ENCODE measurements at regions not wholly inside any gene's neighbourhood (a gene's known extent, or its start where the extent isn't known, plus 50 kb on each side); places are given as distances from the start of the nearest gene placed in this dataset.
"Not testable (repeated sequence)": the region's sequence is repeated elsewhere in the genome, so short reads cannot be mapped to it uniquely, and the experiment has no call there.

DNA sequence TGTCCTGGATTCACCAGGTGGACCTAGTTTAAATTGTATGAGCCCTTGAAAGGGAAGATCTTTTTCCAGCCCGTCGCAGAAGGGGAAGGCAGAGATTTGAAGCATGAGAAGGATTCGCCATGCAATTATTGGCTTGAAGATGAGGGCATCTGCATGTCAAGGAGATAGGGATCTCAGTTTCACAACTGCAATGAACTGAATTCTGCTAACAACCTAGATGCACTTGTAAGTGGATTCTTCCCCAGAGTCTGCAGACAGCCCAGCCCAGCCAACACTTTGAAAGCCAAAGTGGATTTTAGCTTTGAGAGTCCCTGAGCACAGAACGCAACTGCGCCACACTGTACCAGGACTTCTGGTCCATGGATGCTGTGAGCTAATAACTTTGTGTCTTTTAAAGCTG lies 286.0 kb downstream of the TSN start:
- H3K4me3 Mint-ChIP-seq: no peak overlapping the region
- no peaks in the 10 kb centered on the region for H3K4me1 Mint-ChIP-seq
- no peak overlapping the region for H3K27ac ChIP-seq (ENCODE audit: low read length)
- no peak overlapping the region for H3K27ac Mint-ChIP-seq
- ATAC-seq (no peak), DNase-seq (no peak)
- H3K4me1 ChIP-seq (ENCODE audit: control insufficient read depth, insufficient read depth, low read length): no peaks in the 10 kb centered on the region
- no peaks in the 10 kb centered on the region for H3K9me3 Mint-ChIP-seq
- TF ChIP-seq, protein P1, sequence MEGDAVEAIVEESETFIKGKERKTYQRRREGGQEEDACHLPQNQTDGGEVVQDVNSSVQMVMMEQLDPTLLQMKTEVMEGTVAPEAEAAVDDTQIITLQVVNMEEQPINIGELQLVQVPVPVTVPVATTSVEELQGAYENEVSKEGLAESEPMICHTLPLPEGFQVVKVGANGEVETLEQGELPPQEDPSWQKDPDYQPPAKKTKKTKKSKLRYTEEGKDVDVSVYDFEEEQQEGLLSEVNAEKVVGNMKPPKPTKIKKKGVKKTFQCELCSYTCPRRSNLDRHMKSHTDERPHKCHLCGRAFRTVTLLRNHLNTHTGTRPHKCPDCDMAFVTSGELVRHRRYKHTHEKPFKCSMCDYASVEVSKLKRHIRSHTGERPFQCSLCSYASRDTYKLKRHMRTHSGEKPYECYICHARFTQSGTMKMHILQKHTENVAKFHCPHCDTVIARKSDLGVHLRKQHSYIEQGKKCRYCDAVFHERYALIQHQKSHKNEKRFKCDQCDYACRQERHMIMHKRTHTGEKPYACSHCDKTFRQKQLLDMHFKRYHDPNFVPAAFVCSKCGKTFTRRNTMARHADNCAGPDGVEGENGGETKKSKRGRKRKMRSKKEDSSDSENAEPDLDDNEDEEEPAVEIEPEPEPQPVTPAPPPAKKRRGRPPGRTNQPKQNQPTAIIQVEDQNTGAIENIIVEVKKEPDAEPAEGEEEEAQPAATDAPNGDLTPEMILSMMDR (IDR thresholded peaks at IDR 0.05): no peak
- no peaks in the 10 kb centered on the region for H3K36me3 Mint-ChIP-seq
- H3K36me3 ChIP-seq (ENCODE audit: control insufficient read depth, insufficient read depth, low read length): no peaks in the 10 kb centered on the region
- intact Hi-C loops (cut with micrococcal nuclease): no loop called here
- H3K27me3 ChIP-seq (ENCODE audit: control insufficient read depth, insufficient read depth, low read length): no peaks in the 10 kb centered on the region
- no peaks in the 10 kb centered on the region for H3K27me3 Mint-ChIP-seq (ENCODE audit: low read depth in 2 of 2)
- H3K4me3 ChIP-seq (ENCODE audit: low read length): no peak overlapping the region
- no peaks in the 10 kb centered on the region for H3K9me3 ChIP-seq (ENCODE audit: control insufficient read depth, insufficient read depth, low read length)
- WGBS (ENCODE audit: insufficient coverage): 94% methylated on average over 5 of the region's 5 CpGs

DNA sequence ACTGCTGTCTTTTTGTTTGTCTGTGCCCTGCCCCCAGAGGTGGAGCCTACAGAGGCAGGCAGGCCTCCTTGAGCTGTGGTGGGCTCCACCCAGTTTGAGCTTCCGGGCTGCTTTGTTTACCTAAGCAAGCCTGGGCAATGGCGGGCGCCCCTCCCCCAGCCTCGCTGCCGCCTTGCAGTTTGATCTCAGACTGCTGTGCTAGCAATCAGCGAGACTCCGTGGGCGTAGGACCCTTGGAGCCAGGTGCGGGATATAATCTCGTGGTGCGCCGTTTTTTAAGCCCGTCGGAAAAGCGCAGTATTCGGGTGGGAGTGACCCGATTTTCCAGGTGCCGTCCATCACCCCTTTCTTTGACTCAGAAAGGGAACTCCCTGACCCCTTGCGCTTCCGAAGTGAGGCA lies 296.2 kb downstream of the TSN start:
- H3K27me3 Mint-ChIP-seq (ENCODE audit: low read depth in 2 of 2); H3K27ac Mint-ChIP-seq; H3K9me3 Mint-ChIP-seq; H3K27me3 ChIP-seq (ENCODE audit: control insufficient read depth, insufficient read depth, low read length); H3K4me1 Mint-ChIP-seq; H3K4me3 ChIP-seq (ENCODE audit: low read length); H3K4me3 Mint-ChIP-seq; H3K36me3 ChIP-seq (ENCODE audit: control insufficient read depth, insufficient read depth, low read length); H3K27ac ChIP-seq (ENCODE audit: low read length); intact Hi-C loops (cut with micrococcal nuclease); DNase-seq; H3K4me1 ChIP-seq (ENCODE audit: control insufficient read depth, insufficient read depth, low read length); H3K36me3 Mint-ChIP-seq; ATAC-seq; H3K9me3 ChIP-seq (ENCODE audit: control insufficient read depth, insufficient read depth, low read length): not testable (repeated sequence)
- WGBS (ENCODE audit: insufficient coverage): 94% methylated on average over 7 of the region's 20 CpGs

DNA sequence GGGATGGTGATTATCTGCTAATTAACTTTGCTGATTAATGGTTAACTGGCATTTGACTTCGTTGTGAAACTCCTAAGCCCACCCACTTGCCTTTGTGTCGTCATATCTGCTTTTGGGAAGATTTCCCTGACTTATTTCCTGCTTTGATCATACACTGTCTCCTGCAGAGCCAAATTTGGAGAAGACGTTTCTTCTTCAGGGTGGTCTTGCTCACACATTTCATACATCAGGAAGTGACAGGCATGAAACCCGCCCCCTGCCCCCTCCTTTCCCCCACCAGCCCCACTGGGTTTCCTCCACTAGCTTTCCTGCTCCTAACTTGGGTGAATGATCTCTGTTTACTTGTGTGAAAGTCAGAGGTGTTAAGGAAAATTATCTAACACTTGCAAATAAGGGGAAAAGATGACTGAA lies 300.1 kb downstream of the TSN start:
- no peak for ATAC-seq

DNA sequence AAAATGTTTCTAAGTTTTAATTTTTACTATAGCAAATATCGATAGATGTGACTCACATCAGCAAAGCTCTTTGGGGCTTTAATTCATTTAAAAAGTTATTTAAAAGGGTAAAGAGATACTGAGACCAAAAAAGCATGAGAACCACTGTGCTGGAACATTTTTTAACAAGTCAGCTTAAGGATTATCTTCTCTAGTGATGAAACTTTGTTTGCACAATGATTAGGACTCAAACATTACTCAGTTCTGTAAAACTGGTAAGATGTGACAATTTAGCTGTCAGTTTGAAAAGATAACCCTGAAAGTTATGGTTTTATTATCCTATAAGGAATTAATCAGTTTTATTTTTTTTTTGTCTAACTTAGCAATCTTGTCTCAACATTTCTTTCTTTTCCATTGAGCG lies 301.4 kb downstream of the TSN start:
- WGBS (ENCODE audit: insufficient coverage): 100% methylated on average over 1 of the region's 2 CpGs
- TF ChIP-seq, protein P1 (IDR thresholded peaks at IDR 0.05): no peak

More for the DNA sequence above, 300.1 kb downstream of the TSN start:
- intact Hi-C loops (cut with micrococcal nuclease): no loop called here
- Mint-ChIP-seq H3K36me3 (no peaks in the 10 kb centered on the region), H3K27ac (no peak overlapping the region), H3K4me1 (no peaks in the 10 kb centered on the region), H3K4me3 (no peak overlapping the region), H3K27me3 (ENCODE audit: low read depth in 2 of 2) (peaks cover 0 to 5% of the 10 kb centered on the region in 2 donors), H3K9me3 (peaks cover 0 to 7% of the 10 kb centered on the region in 2 donors)
- no peak for DNase-seq
- Histone ChIP-seq H3K9me3 (ENCODE audit: control insufficient read depth, insufficient read depth, low read length) (no peaks in the 10 kb centered on the region), H3K27me3 (ENCODE audit: control insufficient read depth, insufficient read depth, low read length) (no peaks in the 10 kb centered on the region), H3K27ac (ENCODE audit: low read length) (no peak overlapping the region), H3K4me3 (ENCODE audit: low read length) (no peak overlapping the region), H3K4me1 (ENCODE audit: control insufficient read depth, insufficient read depth, low read length) (no peaks in the 10 kb centered on the region), H3K36me3 (ENCODE audit: control insufficient read depth, insufficient read depth, low read length) (no peaks in the 10 kb centered on the region)
- WGBS (ENCODE audit: insufficient coverage): 22% methylated on average over 3 of the region's 4 CpGs
- TF ChIP-seq, protein P1 (IDR thresholded peaks at IDR 0.05): no peak

More for the DNA sequence above, 301.4 kb downstream of the TSN start:
- ATAC-seq: no peak
- Mint-ChIP-seq H3K9me3 (peaks cover 0 to 7% of the 10 kb centered on the region in 2 donors), H3K4me3 (no peak overlapping the region), H3K27ac (no peak overlapping the region), H3K36me3 (no peaks in the 10 kb centered on the region), H3K27me3 (ENCODE audit: low read depth in 2 of 2) (peaks cover 0 to 5% of the 10 kb centered on the region in 2 donors), H3K4me1 (no peaks in the 10 kb centered on the region)
- Histone ChIP-seq H3K27ac (ENCODE audit: low read length) (no peak overlapping the region), H3K27me3 (ENCODE audit: control insufficient read depth, insufficient read depth, low read length) (no peaks in the 10 kb centered on the region), H3K9me3 (ENCODE audit: control insufficient read depth, insufficient read depth, low read length) (no peaks in the 10 kb centered on the region), H3K36me3 (ENCODE audit: control insufficient read depth, insufficient read depth, low read length) (no peaks in the 10 kb centered on the region), H3K4me3 (ENCODE audit: low read length) (no peak overlapping the region), H3K4me1 (ENCODE audit: control insufficient read depth, insufficient read depth, low read length) (no peaks in the 10 kb centered on the region)
- intact Hi-C loops (cut with micrococcal nuclease): no loop called here
- DNase-seq: no peak

Measured in natural killer cell (primary cell).